ENCODE measurements at regions not wholly inside any gene's neighbourhood (a gene's known extent, or its start where the extent isn't known, plus 50 kb on each side); places are given as distances from the start of the nearest gene placed in this dataset.

DNA sequence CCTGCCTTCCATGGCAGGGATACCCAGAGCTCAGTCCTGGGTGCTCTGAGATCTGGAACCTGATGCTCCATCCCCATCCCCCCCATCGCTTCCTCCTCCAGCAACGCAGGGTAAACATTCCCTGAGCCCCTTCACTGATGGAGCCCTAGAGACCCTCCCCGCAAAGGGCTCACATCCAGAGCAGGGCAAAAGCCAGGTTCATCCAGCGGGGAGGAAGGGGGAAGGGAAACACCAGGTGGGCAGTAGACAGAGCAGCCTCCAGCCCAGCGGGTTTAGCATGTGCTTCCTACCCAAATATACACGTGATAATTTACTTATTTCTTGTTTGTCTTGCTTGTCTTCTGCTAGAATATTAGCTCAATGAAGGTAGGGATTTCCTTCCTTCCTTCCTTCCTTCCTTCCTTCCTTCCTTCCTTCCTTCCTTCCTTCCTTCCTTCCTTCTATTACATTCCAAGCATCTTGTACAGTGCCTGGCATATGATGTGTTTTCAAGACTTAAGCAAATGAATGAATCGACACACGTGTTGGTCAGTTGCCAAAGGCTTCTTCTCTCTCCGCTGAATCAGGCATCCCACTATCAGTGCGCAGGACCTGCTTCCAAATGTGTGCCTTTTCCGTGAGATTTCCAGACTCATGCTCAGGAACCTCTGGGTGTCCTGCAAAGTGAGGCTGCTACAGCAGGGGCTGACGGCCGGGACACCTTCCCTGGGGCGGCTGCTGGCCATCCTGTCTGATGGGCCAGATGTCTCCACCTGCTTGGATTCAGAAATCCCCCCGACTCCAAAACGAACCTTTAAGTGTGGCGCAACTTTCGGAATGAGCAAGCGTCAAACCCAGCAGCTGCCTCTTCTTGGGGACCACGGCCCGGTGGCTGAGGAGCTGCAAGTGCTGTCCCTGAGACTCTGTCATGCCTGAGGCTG, 955.1 kb downstream of the BRD1 start:
- TF ChIP-seq, protein P1, sequence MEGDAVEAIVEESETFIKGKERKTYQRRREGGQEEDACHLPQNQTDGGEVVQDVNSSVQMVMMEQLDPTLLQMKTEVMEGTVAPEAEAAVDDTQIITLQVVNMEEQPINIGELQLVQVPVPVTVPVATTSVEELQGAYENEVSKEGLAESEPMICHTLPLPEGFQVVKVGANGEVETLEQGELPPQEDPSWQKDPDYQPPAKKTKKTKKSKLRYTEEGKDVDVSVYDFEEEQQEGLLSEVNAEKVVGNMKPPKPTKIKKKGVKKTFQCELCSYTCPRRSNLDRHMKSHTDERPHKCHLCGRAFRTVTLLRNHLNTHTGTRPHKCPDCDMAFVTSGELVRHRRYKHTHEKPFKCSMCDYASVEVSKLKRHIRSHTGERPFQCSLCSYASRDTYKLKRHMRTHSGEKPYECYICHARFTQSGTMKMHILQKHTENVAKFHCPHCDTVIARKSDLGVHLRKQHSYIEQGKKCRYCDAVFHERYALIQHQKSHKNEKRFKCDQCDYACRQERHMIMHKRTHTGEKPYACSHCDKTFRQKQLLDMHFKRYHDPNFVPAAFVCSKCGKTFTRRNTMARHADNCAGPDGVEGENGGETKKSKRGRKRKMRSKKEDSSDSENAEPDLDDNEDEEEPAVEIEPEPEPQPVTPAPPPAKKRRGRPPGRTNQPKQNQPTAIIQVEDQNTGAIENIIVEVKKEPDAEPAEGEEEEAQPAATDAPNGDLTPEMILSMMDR (conservative IDR thresholded peaks at IDR 0.05; ENCODE audit: low read length), result no peak
- TF ChIP-seq EZH2phosphoT487 (IDR thresholded peaks at IDR 0.05; ENCODE audit: borderline replicate concordance), result no peak
